ENCODE measurements at regions not wholly inside any gene's neighbourhood (a gene's known extent, or its start where the extent isn't known, plus 50 kb on each side); places are given as distances from the start of the nearest gene placed in this dataset.

GRCh38 chr2:217362710-217363109 is 502.8 kb upstream of the TNP1 start:
- H3K27ac ChIP-seq, result peak overlapping the region in 3 of 4 donors; percentile 65 to 81 (median 81)
- intact Hi-C loops (cut with DNase I), result no loop called here
- peaks cover 5 to 35% (median 11%) of the 10 kb centered on the region in 3 donors for H3K4me1 ChIP-seq
- H3K36me3 ChIP-seq, result no peaks in the 10 kb centered on the region
- no peaks in the 10 kb centered on the region for H3K9me3 ChIP-seq
- DNase-seq, result no peak
- 86% methylated on average over 5 of the region's 5 CpGs for WGBS, 2 donors
- TF ChIP-seq CTCF (IDR thresholded peaks at IDR 0.05) (no peak), POLR2A (IDR thresholded peaks at IDR 0.05) (no peak)
- H3K27me3 ChIP-seq, result peaks cover 0 to 4% (median 0%) of the 10 kb centered on the region in 4 donors
- H3K4me3 ChIP-seq, result no peak overlapping the region

GRCh38 chr2:217362286-217362685 is 502.4 kb upstream of the TNP1 start:
- peak overlapping the region; percentile 39 to 81 (median 73) for H3K27ac ChIP-seq
- no peaks in the 10 kb centered on the region for H3K9me3 ChIP-seq
- intact Hi-C loops (cut with DNase I), result no loop called here
- WGBS, 2 donors, result 100% methylated on average over 1 of the region's 1 CpG
- no peak for DNase-seq
- H3K36me3 ChIP-seq, result no peaks in the 10 kb centered on the region
- H3K27me3 ChIP-seq, result peaks cover 0 to 4% (median 0%) of the 10 kb centered on the region in 4 donors
- H3K4me3 ChIP-seq, result no peak overlapping the region
- TF ChIP-seq CTCF (IDR thresholded peaks at IDR 0.05) (no peak), POLR2A (IDR thresholded peaks at IDR 0.05) (no peak)
- H3K4me1 ChIP-seq, result peaks cover 5 to 39% (median 11%) of the 10 kb centered on the region in 3 donors

GRCh38 chr2:217361483-217361880 is 501.6 kb upstream of the TNP1 start:
- no peak for DNase-seq
- TF ChIP-seq CTCF (IDR thresholded peaks at IDR 0.05), result no peak
- no peak for TF ChIP-seq POLR2A (IDR thresholded peaks at IDR 0.05)

GRCh38 chr2:217360781-217361482 is 501.1 kb upstream of the TNP1 start:
- Histone ChIP-seq H3K27ac (peak overlapping the region; percentile 39 to 85 (median 78)), H3K4me3 (no peak overlapping the region), H3K36me3 (no peaks in the 10 kb centered on the region), H3K27me3 (peaks cover 0 to 4% (median 0%) of the 10 kb centered on the region in 4 donors), H3K4me1 (peaks cover 5 to 53% (median 11%) of the 10 kb centered on the region in 3 donors), H3K9me3 (no peaks in the 10 kb centered on the region)
- TF ChIP-seq CTCF (IDR thresholded peaks at IDR 0.05) (peak in 3 of 6 experiments; percentile 9 to 38 (median 25)), POLR2A (IDR thresholded peaks at IDR 0.05) (no peak)
- no peak for DNase-seq
- intact Hi-C loops (cut with DNase I), result no loop called here
- WGBS, 2 donors, result 0 to 3% methylated on average over 4 of the region's 4 CpGs

More at GRCh38 chr2:217361483-217361880, 501.6 kb upstream of the TNP1 start:
- intact Hi-C loops (cut with DNase I), result no loop called here
- peaks cover 5 to 47% (median 11%) of the 10 kb centered on the region in 3 donors for H3K4me1 ChIP-seq
- 16 to 21% methylated on average over 2 of the region's 2 CpGs for WGBS, 2 donors
- H3K9me3 ChIP-seq, result no peaks in the 10 kb centered on the region
- H3K27ac ChIP-seq, result peak overlapping the region; percentile 39 to 81 (median 73)
- no peaks in the 10 kb centered on the region for H3K36me3 ChIP-seq
- H3K27me3 ChIP-seq, result peaks cover 0 to 4% (median 0%) of the 10 kb centered on the region in 4 donors
- H3K4me3 ChIP-seq, result no peak overlapping the region

GRCh38 chr2:217360111-217360510 is 500.2 kb upstream of the TNP1 start:
- no peaks in the 10 kb centered on the region for H3K9me3 ChIP-seq
- no peak for TF ChIP-seq POLR2A (IDR thresholded peaks at IDR 0.05)
- TF ChIP-seq CTCF (IDR thresholded peaks at IDR 0.05), result no peak
- 25 to 41% methylated on average over 1 to 2 of the region's 2 CpGs for WGBS, 2 donors
- H3K4me1 ChIP-seq, result peaks cover 5 to 59% (median 11%) of the 10 kb centered on the region in 3 donors
- DNase-seq, result no peak
- H3K27ac ChIP-seq, result peak overlapping the region; percentile 1 to 85 (median 78)
- H3K4me3 ChIP-seq, result no peak overlapping the region
- intact Hi-C loops (cut with DNase I), result no loop called here
- H3K27me3 ChIP-seq, result peaks cover 0 to 4% (median 0%) of the 10 kb centered on the region in 4 donors
- H3K36me3 ChIP-seq, result no peaks in the 10 kb centered on the region
